GM19043 (cell line): ENCODE measurements at regions not wholly inside any gene's neighbourhood (a gene's known extent, or its start where the extent isn't known, plus 50 kb on each side); places are given as distances from the start of the nearest gene placed in this dataset.

Experiments
- ATAC-seq: cut with Tn5 transposase; IDR thresholded peaks from one replicate; pipeline ENCODE4 v1.9.1; 2021; ENCODE audit warnings: low read depth; ENCODE audit not compliant: unreplicated experiment

DNA sequence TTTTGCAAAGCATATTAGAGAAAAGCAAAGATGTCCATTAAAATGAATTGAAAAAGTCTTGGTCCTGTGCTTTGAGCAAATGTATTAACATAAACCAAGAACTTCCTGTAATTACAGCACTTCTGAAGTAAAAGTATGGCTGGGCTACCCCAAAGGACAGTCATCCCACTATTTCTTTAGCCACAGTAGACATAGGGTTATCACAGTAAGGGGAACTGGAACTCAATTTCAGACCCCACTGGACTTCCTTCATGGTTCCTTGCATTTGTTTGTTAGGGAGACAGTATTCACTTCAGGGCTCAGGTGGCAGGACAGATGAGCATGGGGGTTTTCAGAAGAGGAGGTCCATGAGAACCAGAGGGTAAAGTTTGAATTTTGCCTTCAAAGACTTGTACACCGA lies 203.1 kb upstream of the PDE1C start:
- ATAC-seq = peak; percentile 50

GRCh38 chr7:32266932-32267475 lies 196.8 kb upstream of the PDE1C start:
- ATAC-seq = no peak

DNA sequence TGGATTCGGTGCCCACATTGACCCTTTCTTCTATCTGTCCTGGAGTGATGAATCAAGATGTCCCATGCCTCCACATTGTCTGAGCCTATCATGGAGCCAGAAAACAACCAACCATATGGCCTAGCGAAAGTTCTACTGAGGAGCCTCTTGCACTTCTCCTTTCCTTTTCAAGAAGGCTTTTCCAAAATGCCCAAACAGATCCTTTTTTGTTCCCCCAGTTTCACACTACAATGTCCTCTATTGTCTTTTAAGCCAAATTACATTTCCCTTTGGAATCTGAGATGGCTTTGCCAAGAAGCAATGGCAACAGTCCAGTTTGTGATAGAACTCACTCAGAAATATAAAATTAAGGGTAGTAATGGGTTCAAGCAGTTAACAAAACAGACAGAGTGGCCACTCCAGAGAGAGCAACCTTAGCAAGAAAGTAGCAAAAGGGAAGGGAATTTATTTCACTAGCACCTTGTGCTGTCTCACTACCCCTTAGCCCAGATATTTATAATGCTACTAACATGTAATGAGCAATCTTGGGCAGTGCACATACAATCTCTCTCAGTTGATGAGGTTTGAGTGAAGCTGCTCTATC lies 194.6 kb upstream of the PDE1C start:
- ATAC-seq = no peak

GRCh38 chr7:32263611-32264010 lies 193.4 kb upstream of the PDE1C start:
- ATAC-seq = no peak

GRCh38 chr7:32262315-32262714 lies 192.1 kb upstream of the PDE1C start:
- ATAC-seq = no peak

DNA sequence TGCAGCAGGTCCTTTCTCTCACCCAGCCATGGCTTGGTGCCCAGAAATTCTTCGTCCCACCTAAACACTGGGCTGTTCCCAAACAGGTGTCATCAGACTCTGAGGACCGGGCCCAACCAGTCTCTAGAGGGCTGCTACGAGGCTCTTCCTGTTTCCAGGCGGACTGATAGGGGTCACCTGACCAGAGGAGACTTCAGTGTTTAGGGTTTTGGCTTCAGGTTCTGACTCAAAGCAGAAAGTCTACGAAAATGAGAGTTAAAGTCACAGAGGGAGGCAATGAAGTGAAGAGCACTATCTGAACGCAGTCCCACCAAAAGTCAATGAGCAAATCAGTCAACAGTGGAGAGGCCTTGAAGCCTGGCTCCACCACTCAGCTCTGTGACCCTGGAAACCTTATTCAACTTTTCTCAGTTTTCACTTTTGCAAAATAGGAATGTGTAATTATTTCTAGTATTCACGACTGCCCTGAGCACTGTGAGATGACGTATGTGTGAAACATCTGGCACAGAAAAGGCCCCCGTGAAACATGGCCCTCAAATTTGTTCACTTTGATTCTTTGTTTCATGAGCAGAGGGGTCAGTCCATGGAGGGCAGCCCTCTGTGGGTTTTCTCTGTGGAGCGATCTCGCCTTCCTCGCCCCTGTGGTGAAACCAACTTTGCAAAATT lies 189.9 kb upstream of the PDE1C start:
- ATAC-seq = peak; percentile 89

- ATAC-seq = no peak
Observed at GRCh38 chr7:32258265-32258664, 188.1 kb upstream of the PDE1C start.

GRCh38 chr7:32257621-32258020 lies 187.4 kb upstream of the PDE1C start:
- no peak for ATAC-seq

GRCh38 chr7:32256811-32257210 lies 186.6 kb upstream of the PDE1C start:
- ATAC-seq = no peak

GRCh38 chr7:32256376-32256775 lies 186.2 kb upstream of the PDE1C start:
- ATAC-seq = no peak

GRCh38 chr7:32255036-32255435 lies 184.8 kb upstream of the PDE1C start:
- peak; percentile 35 for ATAC-seq

- ATAC-seq = no peak
Observed at GRCh38 chr7:32253299-32253698, 183.1 kb upstream of the PDE1C start.

- ATAC-seq = no peak
Observed at GRCh38 chr7:32251659-32252058, 181.5 kb upstream of the PDE1C start.

DNA sequence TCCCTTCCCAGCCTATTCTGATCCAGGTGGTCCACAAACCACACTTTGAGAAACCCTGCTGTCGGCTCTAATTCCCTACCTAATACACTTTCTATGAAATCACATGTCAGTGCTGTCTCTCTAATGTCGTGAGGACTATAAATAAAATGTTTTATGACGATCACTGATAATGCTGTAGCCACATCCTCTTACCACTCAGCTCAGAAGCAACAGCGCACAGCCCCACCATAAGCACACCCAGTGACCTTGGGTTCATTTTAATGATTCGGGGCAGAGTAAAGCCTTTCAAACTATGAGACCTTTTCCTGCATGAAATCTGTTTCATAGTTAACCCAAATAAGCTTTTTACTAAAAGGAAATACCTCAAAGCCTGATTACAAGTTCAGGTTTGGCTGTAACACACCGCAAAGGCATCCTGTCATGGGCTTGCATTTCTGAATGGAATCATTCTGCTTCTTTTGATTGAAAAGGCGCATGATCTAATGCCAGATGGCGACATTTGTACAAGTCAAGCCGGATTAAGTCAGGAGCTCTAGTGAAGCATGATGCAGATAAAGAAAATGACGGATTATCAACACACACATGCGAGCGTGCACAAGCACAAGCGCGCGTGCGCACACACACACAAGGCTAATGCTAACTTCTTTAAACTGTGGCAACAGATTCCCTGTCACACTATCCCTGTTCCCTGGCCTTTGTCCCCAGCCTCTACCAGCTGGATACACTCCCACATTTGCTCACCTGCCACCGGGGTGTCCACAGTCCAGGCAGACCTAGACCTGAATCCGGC lies 180.5 kb upstream of the PDE1C start:
- no peak for ATAC-seq

DNA sequence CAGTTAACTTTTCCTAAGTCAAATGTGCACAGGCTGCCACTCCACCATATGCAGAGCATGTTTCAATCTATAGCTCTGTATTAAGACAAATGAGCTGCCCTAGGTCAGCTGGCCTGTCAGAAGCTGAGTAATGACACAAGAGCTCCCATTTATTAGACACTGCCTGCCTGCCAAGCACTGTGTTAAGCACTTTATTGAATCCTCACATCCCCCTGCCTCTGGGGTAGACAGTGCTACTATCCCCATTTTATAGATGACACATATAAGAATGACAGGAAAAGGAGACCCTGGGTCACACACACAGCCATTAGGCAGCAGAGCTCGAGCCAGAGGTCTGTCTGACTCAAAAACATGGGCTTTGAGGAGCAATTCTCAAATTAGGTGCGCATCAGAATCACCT lies 179.8 kb upstream of the PDE1C start:
- ATAC-seq = no peak

GRCh38 chr7:32248522-32248921 lies 178.3 kb upstream of the PDE1C start:
- no peak for ATAC-seq

DNA sequence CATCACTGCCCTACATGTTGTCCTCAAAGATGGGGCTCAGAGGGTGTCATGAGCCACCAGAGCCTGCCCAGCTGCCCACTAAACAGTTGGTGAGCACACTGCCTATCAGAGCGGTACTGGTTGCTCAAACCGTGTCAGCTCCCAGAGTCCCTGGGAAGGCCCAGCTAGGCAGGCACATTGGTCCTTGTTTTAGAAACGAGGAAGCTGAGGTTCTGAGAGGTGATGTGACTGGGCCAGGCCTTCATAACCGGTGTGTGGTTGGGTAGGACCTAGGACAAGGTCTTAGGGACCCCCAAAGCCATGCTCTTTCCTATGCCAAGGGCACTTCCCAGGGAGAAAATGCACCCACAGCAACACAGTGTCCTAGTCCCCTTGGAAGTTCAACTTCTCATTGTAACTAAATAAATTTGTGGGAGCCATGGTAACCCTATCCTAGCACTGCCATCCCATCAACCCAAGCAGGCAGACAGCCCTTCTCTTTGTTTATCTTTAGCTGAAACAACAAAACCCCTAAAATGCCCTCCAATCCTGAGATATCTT lies 174.7 kb upstream of the PDE1C start:
- ATAC-seq = no peak

DNA sequence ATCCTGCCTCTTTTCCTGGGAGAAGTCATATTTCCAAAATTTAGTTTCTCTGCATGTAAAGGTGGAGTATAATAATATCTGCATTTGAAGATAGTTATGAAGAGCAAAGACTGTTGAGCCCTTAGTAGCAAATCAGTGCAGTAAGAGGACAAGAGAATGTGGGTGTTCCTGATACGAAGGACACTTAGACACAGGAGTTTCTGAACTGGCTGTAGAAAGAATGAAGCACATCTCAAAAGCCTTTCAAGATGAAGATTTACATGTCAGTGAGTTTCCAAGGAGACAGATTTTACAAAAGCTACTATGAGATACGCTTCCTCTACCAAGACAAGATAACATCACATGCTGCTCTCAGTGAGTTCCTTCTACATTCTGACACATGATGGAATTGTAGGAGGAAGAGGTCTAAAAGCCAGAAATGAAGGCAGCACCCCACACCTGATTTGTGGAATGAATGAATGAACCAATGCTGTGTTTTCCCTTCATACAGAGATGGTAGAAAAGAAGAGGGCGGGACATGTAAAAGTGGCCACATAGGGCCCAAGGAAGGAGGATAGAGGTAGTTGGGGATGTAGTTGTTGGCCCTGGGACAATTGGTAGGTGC lies 173.6 kb upstream of the PDE1C start:
- no peak for ATAC-seq

- no peak for ATAC-seq
Observed at GRCh38 chr7:32242436-32242835, 172.2 kb upstream of the PDE1C start.

- no peak for ATAC-seq
Observed at GRCh38 chr7:32241636-32242035, 171.4 kb upstream of the PDE1C start.

DNA sequence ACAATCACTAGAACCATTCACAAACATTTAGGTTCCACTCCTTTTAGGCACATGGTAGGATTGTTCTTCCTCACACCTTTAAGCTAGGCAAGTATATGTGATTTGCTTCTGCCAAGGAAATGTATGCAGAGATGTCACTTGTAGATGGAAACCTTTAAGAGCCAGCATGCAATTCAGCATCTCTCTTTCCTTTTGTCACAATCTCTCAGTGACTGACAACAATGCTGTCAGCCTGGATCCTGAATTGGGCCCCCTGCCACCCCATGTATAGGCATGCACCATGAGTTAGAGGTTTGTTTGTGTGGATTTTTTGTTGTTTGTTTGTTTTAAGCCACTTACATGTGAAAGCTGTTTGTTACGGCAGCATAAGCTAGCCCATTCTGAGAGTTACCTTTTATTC lies 169.6 kb upstream of the PDE1C start:
- no peak for ATAC-seq
